Stimulated activated CD4-positive, alpha-beta T cell treated with anti-CD3 and anti-CD28 coated beads, Interleukin-15, amount 100 ng/mL, for 48 hours (primary cell): ENCODE measurements at regions not wholly inside any gene's neighbourhood (a gene's known extent, or its start where the extent isn't known, plus 50 kb on each side); places are given as distances from the start of the nearest gene placed in this dataset.

Source experiments
- DNase-seq, 2 donors: peaks; one replicate each; pipeline ENCODE4 v3.0.0-alpha.2; 2020; ENCODE audit warnings: low read depth in 2 of 2

- DNase-seq = no peak
These were observed 190.7 kb upstream of the KIRREL3 start for GRCh38 chr11:127191261-127191660.

DNA sequence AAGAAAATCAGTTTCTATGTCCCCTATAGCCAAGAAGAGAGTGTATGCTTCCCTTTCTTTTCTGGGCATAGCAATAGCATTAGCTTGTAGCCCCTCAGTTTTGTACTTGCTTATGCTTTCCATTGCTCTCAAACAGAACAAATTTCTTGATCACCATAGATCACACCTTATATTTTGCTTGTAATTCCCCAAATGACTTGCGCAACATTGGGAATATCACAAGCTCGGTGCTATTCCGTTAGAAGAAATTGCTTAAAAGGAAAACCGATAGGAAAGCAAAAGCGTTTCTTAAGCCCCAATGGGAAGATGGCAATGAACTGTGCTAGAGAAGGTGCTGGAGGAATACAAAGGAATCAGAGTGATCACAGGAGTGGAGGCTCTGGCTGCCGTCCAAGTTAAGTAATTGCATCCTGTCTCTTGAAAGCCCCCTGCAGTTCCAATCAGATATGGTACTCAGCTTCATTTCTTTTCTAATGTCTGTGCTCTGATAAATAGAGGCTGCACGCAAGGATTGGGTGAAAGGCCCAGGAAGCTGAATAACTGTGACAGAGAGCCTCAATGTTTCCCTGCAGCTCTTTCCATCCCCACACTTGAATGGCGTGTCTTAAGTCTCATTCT lies 182.1 kb upstream of the KIRREL3 start:
- DNase-seq = no peak

GRCh38 chr11:127157225-127157624 lies 156.7 kb upstream of the KIRREL3 start:
- no peak for DNase-seq

GRCh38 chr11:127149410-127149809 lies 148.8 kb upstream of the KIRREL3 start:
- no peak for DNase-seq

DNA sequence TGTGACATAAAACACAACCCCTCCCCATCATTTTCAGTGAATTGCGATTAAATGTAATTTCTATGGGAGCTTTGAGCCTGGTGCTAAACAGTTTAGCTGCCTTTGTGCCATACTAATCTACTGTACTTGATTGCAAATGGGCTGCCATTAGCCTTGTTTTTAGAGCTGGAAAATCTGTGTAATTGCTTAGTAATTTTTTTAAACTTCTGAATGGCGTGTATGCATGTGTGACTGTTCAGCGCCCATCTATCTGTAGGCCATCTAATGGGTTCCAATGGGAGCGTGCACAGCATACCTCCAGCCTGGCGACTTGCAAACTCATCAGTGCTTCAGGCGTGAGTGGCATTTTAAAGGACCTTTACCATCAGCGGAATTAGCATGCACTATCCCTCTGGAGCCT lies 142.7 kb upstream of the KIRREL3 start:
- no peak for DNase-seq

GRCh38 chr11:127138613-127139012 lies 138.0 kb upstream of the KIRREL3 start:
- no peak for DNase-seq

- no peak for DNase-seq
These were observed 137.3 kb upstream of the KIRREL3 start for GRCh38 chr11:127137771-127138280.

DNA sequence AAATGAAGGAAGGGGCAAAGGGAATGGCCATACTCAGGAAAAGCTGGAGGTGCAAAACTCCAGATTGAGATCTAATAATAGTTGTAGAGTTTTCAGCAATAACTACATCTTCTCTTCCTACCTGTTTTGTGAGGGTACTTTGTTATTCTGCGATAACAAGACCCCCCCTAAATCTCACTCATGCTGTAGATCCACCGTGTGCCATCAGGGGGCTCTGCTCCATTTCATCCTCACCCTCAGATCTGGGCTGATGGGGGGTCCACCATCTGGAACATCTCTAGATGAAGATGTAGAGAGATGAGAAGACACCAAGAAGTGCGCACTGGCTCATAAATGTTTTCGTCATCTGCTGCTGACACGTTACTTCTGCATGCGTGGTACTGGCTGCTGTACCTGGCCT lies 135.9 kb upstream of the KIRREL3 start:
- no peak for DNase-seq

DNA sequence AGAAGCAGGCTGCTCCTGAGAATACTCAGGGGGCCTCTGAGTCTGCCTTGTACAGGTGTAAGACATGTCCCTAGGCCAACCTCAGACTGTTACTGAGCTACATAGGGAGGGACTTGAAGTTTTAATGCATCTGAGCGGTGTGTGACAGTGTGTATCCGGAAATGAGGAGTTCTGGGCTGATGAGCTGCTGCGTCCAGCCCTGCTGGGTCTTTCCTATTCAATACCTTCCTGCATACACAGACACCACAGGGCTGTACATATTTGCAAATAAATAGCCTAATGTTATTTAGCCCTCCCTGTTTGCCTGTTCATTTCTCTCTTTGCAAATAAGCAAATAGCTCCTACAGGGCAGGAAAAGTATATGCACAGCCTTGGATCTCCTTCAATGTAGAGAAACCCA lies 134.7 kb upstream of the KIRREL3 start:
- DNase-seq = no peak

GRCh38 chr11:127133061-127133460 lies 132.5 kb upstream of the KIRREL3 start:
- no peak for DNase-seq

- no peak for DNase-seq
These were observed 129.8 kb upstream of the KIRREL3 start for GRCh38 chr11:127130321-127130720.

GRCh38 chr11:127126986-127127385 lies 126.4 kb upstream of the KIRREL3 start:
- no peak for DNase-seq

DNA sequence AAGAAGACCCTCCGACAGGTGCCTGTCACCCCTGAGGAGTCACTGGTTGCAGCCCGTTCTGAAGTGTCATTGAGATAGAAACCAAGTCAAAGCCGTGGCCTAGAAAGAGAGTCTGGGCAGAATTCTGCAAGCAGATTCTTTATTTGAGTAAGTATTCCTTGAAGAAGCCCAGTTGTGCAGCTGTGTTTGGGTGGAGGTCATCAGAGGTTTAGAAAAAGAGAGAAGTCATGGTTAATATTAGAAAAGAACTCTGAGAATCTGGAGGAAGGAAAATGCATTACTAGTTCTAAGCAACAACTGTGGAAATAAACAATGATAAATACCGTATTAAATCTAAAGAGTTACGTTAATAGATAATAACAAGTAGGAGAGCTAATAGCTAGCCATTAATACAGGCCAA lies 118.8 kb upstream of the KIRREL3 start:
- no peak for DNase-seq

- DNase-seq = no peak
These were observed 118.2 kb upstream of the KIRREL3 start for GRCh38 chr11:127118811-127119210.

GRCh38 chr11:127117231-127117739 lies 116.7 kb upstream of the KIRREL3 start:
- no peak for DNase-seq

- DNase-seq = no peak
These were observed 115.3 kb upstream of the KIRREL3 start for GRCh38 chr11:127115844-127116243.

GRCh38 chr11:127114035-127114434 lies 113.5 kb upstream of the KIRREL3 start:
- no peak for DNase-seq

- no peak for DNase-seq
These were observed 110.0 kb upstream of the KIRREL3 start for GRCh38 chr11:127110542-127110941.

DNA sequence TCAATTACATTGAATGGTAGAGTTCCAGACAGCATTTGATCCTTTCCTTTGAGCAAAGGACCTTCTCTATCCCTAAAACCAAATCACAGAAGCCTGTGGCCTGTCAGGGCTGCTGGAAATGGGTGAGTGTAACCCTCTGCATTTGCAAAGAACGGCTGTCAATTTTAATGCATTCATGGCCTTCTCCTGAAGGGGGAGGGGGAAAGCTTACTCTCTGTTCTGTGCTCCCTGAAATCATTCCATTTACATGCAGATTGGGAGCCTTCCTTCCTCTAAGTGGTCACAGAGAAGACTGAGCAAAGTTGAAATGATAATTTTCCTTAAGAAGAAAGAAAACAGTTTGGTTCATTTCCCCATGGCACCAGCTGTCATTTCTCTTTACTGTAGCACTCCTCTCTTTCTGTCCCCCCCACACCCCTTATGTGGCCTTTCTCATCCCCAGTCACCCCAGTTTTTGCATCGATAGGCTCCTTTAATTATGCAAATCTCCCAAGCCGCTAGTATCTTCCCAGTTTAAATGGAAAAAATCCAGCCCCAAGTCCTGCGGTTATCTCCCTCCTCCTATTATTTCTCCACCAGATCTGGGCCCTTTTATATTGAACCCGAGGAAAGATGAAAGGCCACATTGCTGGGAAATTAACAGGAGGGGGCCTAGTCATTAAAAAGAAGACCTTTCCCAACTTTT lies 109.4 kb upstream of the KIRREL3 start:
- DNase-seq = no peak

DNA sequence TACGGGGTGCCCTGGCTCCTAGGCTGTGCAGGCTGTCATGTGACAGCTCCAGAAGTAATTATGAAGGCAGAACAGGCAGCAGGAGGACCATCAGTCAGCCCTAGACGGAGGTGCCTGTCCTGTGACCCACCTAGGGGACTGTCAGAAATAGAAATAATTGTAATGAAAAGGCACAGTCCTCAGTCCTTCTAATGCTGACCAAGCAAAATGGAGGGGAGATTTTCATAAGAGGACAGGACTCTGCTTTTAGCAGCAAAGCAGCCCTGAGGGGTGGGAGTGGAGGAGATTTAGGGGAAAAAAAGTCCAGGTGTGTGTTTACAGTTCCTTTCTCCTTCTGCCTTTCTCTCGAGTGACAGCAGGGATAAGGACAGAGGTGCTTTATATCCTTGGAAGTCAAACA lies 108.3 kb upstream of the KIRREL3 start:
- no peak for DNase-seq

GRCh38 chr11:127106938-127107337 lies 106.4 kb upstream of the KIRREL3 start:
- DNase-seq = no peak

DNA sequence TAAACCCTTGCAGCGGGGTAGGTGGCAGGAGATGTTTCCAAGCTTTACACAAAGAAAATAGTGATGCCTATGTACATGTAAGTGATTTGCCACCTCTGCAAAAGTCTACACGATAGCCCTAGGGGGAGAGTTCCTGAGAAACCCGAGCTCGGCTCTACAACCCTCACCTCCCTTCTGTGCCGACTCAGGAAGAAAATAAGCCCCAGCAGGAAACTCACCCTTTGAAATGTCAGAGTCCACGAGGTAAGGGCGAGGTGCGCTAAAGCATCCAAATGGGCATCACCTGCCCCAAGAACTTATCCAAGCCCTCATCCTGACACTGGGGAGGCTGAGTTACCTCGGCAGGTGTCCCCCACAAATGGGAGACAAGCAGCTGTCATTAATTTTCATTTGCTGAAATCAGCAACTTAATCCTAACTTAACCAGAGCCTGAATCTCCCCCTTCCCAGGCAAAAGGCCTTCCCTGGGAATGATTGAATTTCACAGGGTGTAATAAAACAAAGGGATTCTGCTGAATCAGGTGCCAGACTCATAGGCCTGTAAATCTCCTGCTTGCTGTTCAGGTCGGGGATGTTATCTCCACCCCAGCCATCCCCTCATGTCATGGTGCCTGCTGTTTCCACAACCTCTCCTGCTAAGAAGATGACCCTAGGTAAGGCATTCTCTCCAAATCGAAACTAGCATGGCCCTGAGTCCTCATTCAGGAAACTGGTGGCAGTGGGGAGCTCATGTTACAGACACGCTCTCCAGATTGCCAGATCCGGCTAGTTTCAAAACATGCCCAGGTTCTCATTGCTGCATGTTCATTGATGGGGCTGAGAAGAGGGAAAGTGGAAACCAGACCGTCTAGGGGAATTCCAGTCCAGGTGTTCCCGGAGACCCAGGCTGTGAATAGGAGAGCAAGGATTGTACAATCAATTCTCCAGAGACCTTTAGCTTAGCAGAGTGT lies 105.3 kb upstream of the KIRREL3 start:
- DNase-seq = no peak
